GM18519 (cell line): ENCODE measurements at regions not wholly inside any gene's neighbourhood (a gene's known extent, or its start where the extent isn't known, plus 50 kb on each side); places are given as distances from the start of the nearest gene placed in this dataset.

ENCODE experiments used
- ATAC-seq: cut with Tn5 transposase; IDR thresholded peaks from one replicate; pipeline ENCODE4 v1.9.1; 2021; ENCODE audit warnings: mild to moderate bottlenecking, moderate library complexity; ENCODE audit not compliant: unreplicated experiment, low FRiP score

- no peak for ATAC-seq
These were observed 660.3 kb upstream of the PRKX start for GRCh38 chrX:4373791-4374190.

- ATAC-seq = no peak
These were observed 645.1 kb upstream of the PRKX start for GRCh38 chrX:4358577-4358976.

GRCh38 chrX:4322916-4323315, 609.5 kb upstream of the PRKX start:
- no peak for ATAC-seq

DNA sequence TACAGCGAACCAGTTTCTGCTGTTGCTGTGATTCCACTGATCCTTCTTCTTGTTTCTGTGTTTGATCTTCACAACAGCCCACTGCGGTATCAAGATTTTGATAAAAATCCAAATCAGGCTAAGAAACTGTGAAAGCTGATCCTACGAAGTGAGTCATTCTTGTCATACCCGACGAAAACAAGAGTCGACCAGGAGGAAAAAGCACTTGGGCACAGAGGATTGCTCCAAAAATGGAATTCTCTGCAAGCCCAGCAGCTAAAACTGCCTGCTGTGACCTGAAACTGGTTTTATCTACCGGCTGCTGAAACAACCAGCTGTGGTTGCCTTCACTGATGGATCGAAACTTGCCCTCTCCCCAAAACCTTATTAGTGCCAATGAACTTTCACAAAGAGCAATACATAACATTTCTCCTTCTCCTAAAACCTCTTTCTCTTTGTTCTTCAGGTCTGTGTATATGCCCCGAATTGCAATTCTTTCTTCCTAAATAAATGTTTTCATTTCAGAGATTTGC, 607.0 kb upstream of the PRKX start:
- ATAC-seq = no peak

DNA sequence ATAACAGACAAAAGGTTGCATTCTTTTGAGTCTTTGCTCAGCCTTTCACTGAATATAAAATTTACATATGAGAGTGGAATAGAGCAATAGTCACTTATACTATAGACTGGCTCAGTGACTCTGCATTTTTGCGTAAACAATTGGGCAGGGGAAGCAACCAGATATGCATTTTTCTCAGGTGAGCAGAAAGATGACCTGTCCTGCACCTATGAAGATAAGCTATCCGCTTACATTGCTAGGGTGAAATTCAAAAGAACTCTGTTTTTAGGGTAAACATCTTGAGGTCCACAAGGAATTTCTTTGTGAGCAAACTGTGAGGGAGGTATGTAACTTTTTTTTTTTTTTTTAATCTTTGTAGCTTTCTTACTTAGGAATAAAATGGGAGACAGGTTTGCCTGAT, 602.4 kb upstream of the PRKX start:
- ATAC-seq = no peak

DNA sequence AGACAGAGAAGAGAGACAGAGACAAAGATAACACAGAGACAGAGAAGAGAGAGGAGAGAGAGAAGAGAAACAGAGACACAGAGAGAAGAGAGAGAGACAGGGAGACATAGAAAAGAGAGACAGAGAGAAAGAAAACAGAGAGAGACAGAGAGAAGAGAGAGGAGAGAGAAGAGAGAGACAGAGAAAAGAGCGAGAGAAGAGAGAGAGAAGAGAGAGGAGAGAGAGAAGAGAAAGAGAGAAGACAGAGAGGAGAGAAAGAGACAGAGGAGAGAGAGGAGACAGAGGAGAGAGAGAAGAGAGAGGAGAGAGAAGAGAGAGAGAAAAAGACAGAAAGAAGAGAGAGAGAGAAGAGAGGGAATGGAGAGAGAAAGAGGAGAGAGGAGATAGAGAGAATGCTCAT, 601.1 kb upstream of the PRKX start:
- no peak for ATAC-seq

- ATAC-seq = no peak
These were observed 563.7 kb upstream of the PRKX start for GRCh38 chrX:4277122-4277521.

- no peak for ATAC-seq
These were observed 555.2 kb upstream of the PRKX start for GRCh38 chrX:4268676-4269075.

GRCh38 chrX:4265036-4265435, 551.6 kb upstream of the PRKX start:
- ATAC-seq = no peak

GRCh38 chrX:4263030-4263803, 549.8 kb upstream of the PRKX start:
- no peak for ATAC-seq

GRCh38 chrX:4253092-4253491, 539.6 kb upstream of the PRKX start:
- no peak for ATAC-seq

DNA sequence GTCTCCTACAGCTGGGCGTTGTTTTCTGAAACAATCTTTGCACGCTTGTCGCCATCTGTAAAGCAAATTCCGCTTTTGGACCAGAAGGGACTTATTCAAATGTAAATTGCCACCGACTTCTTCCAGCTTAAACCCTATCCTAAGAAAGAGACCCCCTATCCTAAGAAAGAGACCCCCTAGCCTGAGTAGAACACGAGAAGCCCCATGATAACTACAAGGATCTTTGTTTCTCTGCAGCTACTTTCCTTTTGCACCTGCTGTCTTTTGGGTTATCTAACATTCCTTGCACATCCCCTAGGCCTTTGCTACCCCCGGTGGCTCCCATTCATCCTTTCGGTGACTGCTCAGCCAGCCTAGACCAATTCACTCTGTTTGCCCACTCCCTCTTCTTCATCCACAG, 536.0 kb upstream of the PRKX start:
- no peak for ATAC-seq

DNA sequence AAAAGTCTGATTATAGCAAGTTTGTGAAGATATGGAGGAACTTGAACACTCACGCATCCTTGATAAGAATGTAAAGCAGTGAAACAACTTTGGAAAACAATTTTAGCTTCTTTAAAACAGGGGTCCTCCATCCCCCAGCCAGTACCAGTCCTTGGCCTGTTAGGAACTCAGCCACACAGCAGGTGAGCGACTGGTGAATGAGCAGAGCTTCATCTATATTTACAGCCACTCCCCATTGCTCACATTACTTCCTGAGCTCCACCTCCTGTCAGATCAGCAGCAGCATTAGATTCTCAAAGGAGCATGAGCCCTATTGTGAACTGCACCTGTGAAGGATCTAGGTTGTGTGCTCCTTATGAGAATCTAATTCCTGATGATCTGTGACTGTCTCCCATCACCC, 530.3 kb upstream of the PRKX start:
- ATAC-seq = no peak

DNA sequence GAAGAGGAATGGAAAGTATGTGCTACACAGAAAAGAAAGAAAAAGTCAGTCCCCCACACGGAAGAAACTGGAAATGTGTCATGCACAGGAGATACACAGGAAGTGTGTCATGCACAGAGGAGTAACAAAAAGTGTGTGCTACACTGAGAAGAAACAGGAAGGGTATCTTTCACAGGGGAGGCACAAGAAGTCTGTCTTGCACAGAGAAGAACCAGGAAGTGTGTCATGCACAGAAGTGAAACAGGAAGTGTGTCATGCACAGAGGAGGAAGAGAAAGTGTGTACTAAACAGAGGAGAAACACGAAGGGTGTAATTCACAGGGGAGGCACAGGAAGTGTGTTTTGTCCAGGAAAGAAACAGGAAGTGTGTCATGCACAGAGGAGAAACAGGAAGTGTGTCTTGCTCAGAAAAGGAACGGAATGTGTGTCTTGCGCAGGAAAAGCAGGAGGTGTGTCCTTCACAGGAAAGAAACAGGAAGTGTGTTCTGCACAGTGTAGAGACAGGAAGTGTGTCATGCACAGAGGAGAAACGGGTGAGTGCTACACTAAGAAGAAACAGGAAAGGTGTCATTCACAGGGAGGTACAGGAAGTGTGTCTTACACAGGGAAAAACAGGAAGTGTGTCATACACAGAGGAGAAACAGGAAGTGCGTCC, 527.2 kb upstream of the PRKX start:
- ATAC-seq = no peak

- ATAC-seq = peak; percentile 46
These were observed 526.4 kb upstream of the PRKX start for GRCh38 chrX:4239650-4240540.

DNA sequence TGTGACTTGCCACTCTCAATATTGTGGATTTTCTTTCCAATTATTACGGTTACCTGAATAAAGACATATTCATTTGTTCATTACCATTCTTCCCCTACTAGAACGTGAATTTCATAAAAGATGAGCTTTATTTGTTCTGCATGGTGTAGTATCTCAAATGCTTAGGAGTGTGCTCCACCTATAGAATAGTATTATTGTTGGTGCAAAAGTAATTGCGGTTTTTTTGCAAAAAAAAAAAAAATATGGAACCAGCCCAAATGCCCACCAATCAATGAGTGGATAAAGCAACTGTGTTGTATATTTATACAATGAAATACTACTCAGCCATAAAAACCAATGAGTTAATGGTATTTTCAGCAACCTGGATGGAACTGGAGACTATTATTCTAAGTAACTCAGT, 525.5 kb upstream of the PRKX start:
- no peak for ATAC-seq

DNA sequence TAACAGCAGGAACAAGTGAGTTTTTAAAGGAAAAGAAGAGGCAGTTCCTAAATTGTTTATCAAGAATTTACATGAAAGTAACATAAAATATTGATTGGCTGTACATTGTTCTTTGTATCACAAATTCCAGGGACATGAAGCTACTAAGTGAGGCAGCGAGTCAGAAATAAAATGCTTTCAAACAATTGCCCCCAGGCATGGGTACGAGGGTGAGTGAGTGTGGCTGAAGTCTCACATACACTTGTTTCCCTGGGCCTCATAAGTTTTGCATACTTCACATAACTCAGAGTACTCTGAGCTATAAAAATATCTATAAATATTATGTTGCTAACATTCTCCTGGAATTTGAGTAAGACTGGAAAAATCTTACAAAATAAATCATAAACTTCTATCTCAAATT, 511.6 kb upstream of the PRKX start:
- no peak for ATAC-seq

- no peak for ATAC-seq
These were observed 493.5 kb upstream of the PRKX start for GRCh38 chrX:4206941-4207340.

DNA sequence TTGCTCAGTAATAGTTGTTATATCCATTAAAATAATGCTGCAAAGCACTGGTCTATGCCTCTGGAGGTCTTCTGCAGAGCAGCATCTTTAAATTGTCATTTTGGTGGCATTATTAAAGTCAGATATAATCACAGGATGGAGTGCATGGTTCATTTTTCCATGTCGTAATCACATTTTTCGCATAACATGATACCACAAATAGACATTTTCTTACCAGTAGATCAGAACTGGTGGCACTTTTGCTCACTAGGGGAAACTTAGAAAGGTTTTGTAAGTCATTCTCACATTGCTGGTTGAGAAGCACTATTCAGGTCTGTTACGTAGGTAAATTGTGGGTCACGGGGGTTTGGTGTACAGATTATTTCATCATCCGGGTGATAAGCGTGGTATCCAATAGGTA, 484.5 kb upstream of the PRKX start:
- ATAC-seq = no peak

DNA sequence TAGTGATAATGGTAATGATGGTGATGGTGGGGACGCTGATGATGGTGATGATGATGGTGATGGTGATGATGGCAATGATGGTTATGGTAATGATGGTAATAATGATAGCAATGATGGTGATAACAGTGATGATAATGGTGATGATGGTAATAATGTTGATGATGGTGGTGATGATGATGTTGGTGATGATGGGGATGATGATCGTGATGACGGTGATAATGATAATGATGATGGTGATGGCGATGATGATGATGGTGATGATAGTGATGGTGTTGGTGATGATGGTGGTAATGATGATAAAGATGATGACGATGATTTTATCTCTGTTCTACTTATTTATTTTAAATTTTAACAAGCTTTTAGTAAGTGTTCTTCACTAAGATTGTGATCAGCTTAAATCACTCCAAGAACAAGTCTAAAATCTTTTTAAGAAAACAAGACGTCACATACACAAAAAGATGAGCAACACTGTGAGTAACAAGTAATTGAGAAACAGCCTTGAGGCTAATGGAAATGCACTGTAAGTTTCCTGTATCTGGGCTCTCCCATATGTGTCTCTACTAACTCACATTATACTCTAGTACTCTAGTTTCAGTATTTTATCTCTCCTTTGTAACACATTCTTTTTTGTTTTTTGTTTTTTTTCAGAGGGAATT, 480.2 kb upstream of the PRKX start:
- no peak for ATAC-seq

GRCh38 chrX:4186331-4186730, 472.9 kb upstream of the PRKX start:
- ATAC-seq = no peak
